Tibial artery (tissue), 4 donors: ENCODE measurements at regions not wholly inside any gene's neighbourhood (a gene's known extent, or its start where the extent isn't known, plus 50 kb on each side); places are given as distances from the start of the nearest gene placed in this dataset.
"Not testable (repeated sequence)": the region's sequence is repeated elsewhere in the genome, so short reads cannot be mapped to it uniquely, and the experiment has no call there.

Experiments
- DNase-seq, 2 donors: peaks; one replicate each; pipeline ENCODE4 v3.0.0-alpha.2; 2019
- H3K27ac ChIP-seq, 2 donors: fragments of 200-600 bp; sonication (generic) in 1 of 2; 1 replicate in 1 of 2; 2 replicates in 1 of 2; pipeline ENCODE4 v1.5.1; 2018 to 2019; ENCODE audit warnings: mild to moderate bottlenecking in 1 of 2
- H3K27me3 ChIP-seq, 2 donors: fragments of 200-600 bp; sonication (generic) in 1 of 2; one replicate each; pipeline versions ENCODE4 v1.5.1 to v1.6.0; 2016 to 2019
- H3K36me3 ChIP-seq, 3 donors: fragments of 200-600 bp; sonication (generic) in 2 of 3; one replicate each; pipeline ENCODE4 v1.5.1; 2016 to 2019; ENCODE audit warnings: mild to moderate bottlenecking in 2 of 3
- H3K4me1 ChIP-seq, 4 donors: fragments of 200-600 bp; sonication (generic) in 2 of 4; 1 replicate in 3 of 4; 2 replicates in 1 of 4; pipeline ENCODE4 v1.5.1; 2016 to 2019
- H3K4me3 ChIP-seq, 2 donors: fragments of 200-600 bp; sonication (generic) in 1 of 2; 1 replicate in 1 of 2; 2 replicates in 1 of 2; pipeline ENCODE4 v1.5.1; 2018 to 2019; ENCODE audit warnings: mild to moderate bottlenecking in 2 of 2
- H3K9me3 ChIP-seq, 3 donors: fragments of 200-600 bp; sonication (generic) in 1 of 3; one replicate each; pipeline ENCODE4 v1.5.1; 2016 to 2019
- intact Hi-C: fragments of 100-400 bp; cut with DNase I; formaldehyde crosslinking; loops from one replicate; pipeline ENCODE4 v1.15.0; 2023; ENCODE audit warnings: low total_unique reads

- not testable (repeated sequence) for H3K4me3 ChIP-seq
Measured at GRCh38 chr10:46720811-46721518, 142.0 kb downstream of the SYT15 start.

GRCh38 chr10:46724258-46724657 lies 145.3 kb downstream of the SYT15 start:
- intact Hi-C loops, H3K36me3 ChIP-seq, H3K4me1 ChIP-seq, H3K27me3 ChIP-seq, H3K4me3 ChIP-seq, H3K27ac ChIP-seq, DNase-seq, H3K9me3 ChIP-seq: not testable (repeated sequence)

More at GRCh38 chr10:46720811-46721518, 142.0 kb downstream of the SYT15 start:
- H3K4me1 ChIP-seq, H3K27ac ChIP-seq, H3K9me3 ChIP-seq, DNase-seq, intact Hi-C loops, H3K27me3 ChIP-seq, H3K36me3 ChIP-seq: not testable (repeated sequence)

GRCh38 chr10:46728359-46728758 lies 149.4 kb downstream of the SYT15 start:
- H3K36me3 ChIP-seq, H3K4me1 ChIP-seq, H3K9me3 ChIP-seq, H3K27ac ChIP-seq, intact Hi-C loops, DNase-seq, H3K27me3 ChIP-seq, H3K4me3 ChIP-seq: not testable (repeated sequence)

GRCh38 chr10:46730729-46731128 lies 151.8 kb downstream of the SYT15 start:
- intact Hi-C loops, H3K27me3 ChIP-seq, H3K36me3 ChIP-seq, DNase-seq, H3K4me3 ChIP-seq, H3K4me1 ChIP-seq, H3K9me3 ChIP-seq, H3K27ac ChIP-seq: not testable (repeated sequence)

- intact Hi-C loops, H3K9me3 ChIP-seq: not testable (repeated sequence)
Measured at GRCh38 chr10:46733635-46734261, 154.8 kb downstream of the SYT15 start.

GRCh38 chr10:46734262-46734642 lies 155.3 kb downstream of the SYT15 start:
- H3K36me3 ChIP-seq, DNase-seq, intact Hi-C loops, H3K9me3 ChIP-seq, H3K4me1 ChIP-seq, H3K27me3 ChIP-seq, H3K27ac ChIP-seq, H3K4me3 ChIP-seq: not testable (repeated sequence)

More at GRCh38 chr10:46733635-46734261, 154.8 kb downstream of the SYT15 start:
- not testable (repeated sequence) for DNase-seq, H3K36me3 ChIP-seq, H3K4me3 ChIP-seq, H3K27ac ChIP-seq, H3K27me3 ChIP-seq, H3K4me1 ChIP-seq

GRCh38 chr10:46739919-46740318 lies 161.0 kb downstream of the SYT15 start:
- intact Hi-C loops, H3K4me3 ChIP-seq, H3K27ac ChIP-seq, H3K4me1 ChIP-seq, H3K36me3 ChIP-seq, H3K9me3 ChIP-seq, DNase-seq, H3K27me3 ChIP-seq: not testable (repeated sequence)

- H3K27ac ChIP-seq, H3K4me3 ChIP-seq, H3K4me1 ChIP-seq, DNase-seq, intact Hi-C loops, H3K9me3 ChIP-seq, H3K27me3 ChIP-seq, H3K36me3 ChIP-seq: not testable (repeated sequence)
Measured at GRCh38 chr10:46740368-46740767, 161.4 kb downstream of the SYT15 start.

GRCh38 chr10:46749003-46749402 lies 162.2 kb upstream of the PTPN20 start:
- DNase-seq, intact Hi-C loops, H3K9me3 ChIP-seq, H3K27ac ChIP-seq, H3K27me3 ChIP-seq, H3K4me3 ChIP-seq, H3K4me1 ChIP-seq, H3K36me3 ChIP-seq: not testable (repeated sequence)

GRCh38 chr10:46749470-46749869 lies 161.8 kb upstream of the PTPN20 start:
- H3K36me3 ChIP-seq, H3K27me3 ChIP-seq, H3K9me3 ChIP-seq, intact Hi-C loops, H3K4me3 ChIP-seq, DNase-seq, H3K4me1 ChIP-seq, H3K27ac ChIP-seq: not testable (repeated sequence)

- intact Hi-C loops, H3K4me1 ChIP-seq, H3K4me3 ChIP-seq: not testable (repeated sequence)
Measured at GRCh38 chr10:46753763-46754162, 157.5 kb upstream of the PTPN20 start.

GRCh38 chr10:46761471-46761870 lies 149.8 kb upstream of the PTPN20 start:
- H3K4me3 ChIP-seq, H3K36me3 ChIP-seq, H3K9me3 ChIP-seq, intact Hi-C loops, H3K27ac ChIP-seq, H3K27me3 ChIP-seq, H3K4me1 ChIP-seq, DNase-seq: not testable (repeated sequence)

More at GRCh38 chr10:46753763-46754162, 157.5 kb upstream of the PTPN20 start:
- not testable (repeated sequence) for H3K9me3 ChIP-seq, H3K27ac ChIP-seq, H3K27me3 ChIP-seq, H3K36me3 ChIP-seq, DNase-seq

GRCh38 chr10:46768515-46769291 lies 142.5 kb upstream of the PTPN20 start:
- DNase-seq, H3K27me3 ChIP-seq, H3K36me3 ChIP-seq, H3K9me3 ChIP-seq, H3K27ac ChIP-seq, intact Hi-C loops, H3K4me3 ChIP-seq, H3K4me1 ChIP-seq: not testable (repeated sequence)
